HG03159 (cell line): ENCODE measurements at regions not wholly inside any gene's neighbourhood (a gene's known extent, or its start where the extent isn't known, plus 50 kb on each side); places are given as distances from the start of the nearest gene placed in this dataset.

Experiments
- ATAC-seq: cut with Tn5 transposase; IDR thresholded peaks from one replicate; pipeline ENCODE4 v1.9.1; 2021; ENCODE audit warnings: mild to moderate bottlenecking, moderate library complexity; ENCODE audit not compliant: unreplicated experiment

DNA sequence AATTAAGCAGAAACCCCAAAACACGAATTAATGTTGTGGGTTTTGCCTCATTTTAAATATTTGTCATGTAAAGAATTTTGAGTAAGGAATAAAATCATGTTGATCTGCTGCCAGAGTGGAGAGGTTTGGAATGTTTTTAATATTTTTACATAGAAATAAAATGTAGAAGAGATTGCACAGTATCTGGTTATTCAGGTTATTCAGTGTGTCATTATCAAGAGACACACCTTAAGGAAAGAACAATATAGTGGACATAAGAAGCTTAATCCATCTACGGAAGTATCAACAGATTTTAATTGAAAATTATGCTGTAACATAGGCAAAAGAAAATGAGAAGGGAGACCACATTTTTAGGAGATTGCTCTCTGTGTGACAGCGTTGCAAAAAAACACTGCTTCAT lies 410.4 kb downstream of the MED10 start:
- no peak for ATAC-seq

DNA sequence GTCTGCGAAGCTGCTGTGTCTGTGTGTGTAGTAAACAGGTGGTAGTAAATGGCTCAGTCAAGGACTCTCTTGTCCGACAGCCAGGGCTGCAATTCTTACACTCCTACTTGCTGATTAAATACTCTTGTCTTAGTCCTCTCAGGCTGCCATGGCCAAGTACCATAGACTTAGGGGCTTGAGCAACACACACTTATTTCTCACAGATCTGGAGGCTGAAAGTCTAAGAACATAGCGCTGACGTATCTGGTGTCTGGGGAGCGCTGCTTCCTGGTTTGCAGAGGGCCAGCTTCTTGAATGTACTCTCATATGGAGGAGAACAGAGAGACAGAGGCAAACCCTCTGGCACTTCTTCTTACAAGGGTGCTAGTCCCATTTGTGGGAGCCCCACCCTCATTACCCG lies 411.0 kb downstream of the MED10 start:
- no peak for ATAC-seq

DNA sequence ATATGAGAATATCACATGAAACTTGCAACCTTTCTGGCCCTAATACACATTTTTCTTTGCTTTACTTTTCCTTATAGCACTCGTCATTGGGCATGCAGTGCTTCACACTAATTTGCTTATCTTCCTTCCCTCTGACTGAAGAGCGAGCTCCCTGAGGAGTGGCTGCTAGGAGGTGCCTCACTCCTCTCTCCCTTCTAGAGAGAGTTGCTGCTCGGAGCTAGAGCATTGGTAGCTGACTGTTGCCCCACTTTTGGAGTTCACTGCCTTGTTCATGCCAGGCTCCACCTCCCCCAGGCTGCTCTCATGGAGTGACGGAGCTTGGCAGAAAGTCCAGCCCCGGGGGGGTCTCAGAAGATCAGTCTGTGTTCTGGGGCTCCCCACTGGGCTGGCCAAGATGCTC lies 413.2 kb downstream of the MED10 start:
- no peak for ATAC-seq

DNA sequence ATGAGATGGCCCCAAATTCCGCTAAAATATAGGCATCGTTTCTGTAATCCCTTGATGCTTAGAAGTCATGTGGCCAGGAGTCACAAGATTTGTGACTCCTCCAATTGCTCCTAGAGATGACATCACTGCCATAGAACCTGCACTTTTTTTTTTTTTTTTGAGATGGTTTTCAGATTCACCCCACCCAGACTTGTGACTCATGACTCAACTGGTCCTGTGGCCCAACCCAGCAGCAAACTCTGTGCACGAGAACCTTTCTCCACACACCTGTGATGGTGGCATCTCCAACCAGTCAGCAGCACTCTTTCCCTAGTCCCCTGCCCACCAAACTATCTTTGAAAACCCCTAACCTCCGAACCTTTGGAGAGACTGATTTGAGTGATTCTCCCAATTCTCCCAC lies 414.0 kb downstream of the MED10 start:
- ATAC-seq, result no peak

DNA sequence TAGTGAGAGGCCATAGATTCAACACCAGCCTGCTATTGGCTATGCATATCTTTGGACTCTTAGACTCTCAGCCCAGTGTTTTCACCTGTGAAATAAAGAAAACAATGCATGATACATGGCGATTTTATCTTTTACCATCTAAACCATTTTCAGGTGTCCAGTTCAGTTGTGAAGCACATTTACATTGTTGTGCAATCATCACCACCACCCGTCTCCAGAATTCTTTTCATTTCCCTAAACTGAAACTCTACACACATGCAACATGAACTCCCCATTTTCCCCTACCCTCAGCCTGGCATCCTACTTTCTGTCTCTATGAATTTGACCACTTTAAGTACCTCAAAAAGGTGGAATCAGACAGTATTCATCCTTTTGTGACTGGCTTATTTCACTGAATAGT lies 420.6 kb downstream of the MED10 start:
- ATAC-seq, result no peak

DNA sequence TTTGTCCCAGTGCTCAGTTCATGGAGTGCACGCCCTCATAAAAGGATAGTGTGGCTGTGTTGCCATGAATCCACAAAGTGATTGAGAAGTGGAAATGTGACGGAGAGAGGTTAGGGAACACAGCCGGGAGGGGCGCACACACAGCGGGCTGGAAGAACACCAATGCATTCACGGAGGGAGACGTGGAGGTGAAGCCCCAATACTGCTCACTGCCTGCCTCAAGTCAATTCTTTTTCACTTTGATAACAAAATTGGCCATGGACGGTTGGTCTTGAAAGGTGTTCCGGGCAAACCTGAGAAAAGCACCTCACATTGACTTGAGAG lies 424.1 kb downstream of the MED10 start:
- no peak for ATAC-seq

DNA sequence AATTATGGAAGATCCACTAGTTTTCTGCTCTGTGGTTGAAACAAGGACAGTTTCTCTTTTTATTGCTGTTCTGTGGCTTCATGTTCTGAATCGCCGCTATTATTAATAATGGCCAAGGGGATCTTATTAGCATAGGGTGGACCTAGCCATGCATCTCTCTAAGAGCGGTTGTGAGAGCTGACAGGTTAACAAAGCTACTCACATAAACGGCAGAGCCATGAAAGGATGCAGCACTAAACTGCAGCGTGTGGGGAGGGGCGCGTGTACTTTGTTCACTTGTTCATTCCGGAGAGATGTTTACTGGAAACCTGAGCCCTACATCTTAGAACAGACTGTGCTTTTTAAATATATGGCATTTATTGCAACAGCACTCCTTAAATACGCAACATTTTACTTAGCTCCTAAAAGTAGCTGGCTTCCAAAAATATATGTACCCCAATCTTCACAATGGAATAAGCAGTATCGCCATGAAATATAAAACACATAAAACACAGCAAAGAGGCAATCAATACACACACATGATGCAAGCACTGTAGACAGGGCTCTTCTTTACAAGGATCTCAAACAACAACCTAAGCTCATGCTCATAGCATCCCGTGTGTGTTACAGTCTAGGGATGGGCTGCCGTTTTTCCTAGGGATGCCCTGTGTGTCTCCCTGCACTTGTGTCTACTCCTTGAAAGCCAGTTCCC lies 424.6 kb downstream of the MED10 start:
- ATAC-seq, result no peak

DNA sequence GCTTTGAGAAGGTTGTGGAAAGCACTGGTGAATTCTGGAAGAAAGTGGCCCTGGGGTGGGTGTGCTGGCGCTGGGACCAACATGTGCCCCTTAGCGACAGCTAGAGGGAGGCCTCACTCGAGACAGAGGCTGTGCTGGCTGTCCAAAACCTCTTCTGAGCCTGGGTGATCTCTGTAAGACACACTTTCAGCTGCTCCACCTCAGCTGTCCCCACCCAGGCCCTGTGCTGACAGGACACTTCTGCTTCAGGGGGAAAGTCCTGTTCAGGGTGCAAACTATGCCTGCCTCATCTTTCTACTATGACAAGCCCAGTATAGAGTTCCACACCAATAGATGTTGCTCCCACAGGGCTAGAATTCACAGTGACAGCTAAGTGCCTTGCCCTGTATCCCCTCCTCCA lies 426.4 kb downstream of the MED10 start:
- ATAC-seq, result no peak

DNA sequence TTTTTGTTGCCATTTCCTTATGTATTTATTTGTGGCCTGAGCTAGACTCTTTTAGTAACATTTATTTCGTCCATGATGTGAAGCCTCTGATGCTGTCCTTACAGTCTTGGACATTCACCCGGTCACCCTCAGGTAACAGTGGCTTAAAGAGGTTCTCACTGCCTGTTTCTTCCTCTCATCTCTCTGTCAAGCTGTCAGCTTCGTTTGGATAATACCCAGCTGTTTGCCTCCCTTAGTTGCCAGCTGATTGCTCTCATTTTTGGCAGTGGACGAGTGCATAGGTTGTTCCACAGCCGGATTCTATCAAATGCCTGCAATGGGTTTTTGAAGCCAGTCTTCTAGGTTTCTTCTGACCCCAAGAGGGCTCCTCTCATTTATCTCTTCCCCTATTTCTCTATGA lies 427.7 kb downstream of the MED10 start:
- no peak for ATAC-seq

DNA sequence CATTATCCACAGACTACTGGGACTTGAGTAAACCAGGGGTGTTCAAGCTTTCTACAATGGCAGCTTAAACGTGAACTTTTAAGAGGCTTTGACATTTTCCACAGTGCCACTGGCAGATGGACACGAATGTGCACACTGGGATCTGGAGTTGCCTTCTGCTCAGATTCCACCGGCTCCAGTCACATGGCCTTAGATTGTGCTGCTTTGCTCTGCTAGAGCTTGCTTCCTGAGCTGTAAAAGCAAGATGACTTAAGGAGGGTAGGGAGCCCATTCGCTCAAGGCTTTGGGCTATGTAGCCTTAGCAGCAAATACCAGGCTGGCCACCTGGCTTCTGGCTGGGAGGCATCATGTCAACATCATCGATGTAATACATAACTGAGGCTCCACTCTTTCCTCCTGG lies 436.9 kb downstream of the MED10 start:
- no peak for ATAC-seq

DNA sequence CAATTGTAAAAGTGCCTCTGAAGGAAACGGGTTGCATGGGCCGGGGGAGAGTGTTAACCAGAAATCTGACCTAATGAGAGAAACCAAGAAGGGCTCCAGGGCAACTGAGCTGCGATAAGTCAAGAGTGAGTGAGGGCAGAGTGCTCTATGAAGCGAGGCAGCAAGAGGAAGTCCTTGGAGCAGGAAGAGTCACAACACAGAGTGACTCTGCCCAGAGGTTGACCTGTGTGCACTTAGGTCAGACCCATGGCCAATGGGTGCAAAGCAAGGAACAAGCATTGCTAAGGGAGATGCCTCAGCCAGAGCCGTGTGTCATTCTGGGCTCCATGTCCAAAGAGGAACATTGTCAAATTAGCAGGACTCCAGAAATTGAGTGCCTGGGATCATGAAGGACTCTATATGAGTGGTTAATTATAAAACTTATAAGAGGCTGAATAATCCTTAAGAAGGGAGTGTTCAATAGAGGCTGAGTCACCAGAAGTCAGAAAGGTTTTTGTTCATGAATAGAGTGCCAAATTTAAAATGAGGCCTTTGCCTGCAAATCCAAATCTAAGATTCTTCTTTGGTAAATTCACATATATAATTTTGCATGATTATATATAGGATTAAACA lies 438.5 kb downstream of the MED10 start:
- no peak for ATAC-seq

DNA sequence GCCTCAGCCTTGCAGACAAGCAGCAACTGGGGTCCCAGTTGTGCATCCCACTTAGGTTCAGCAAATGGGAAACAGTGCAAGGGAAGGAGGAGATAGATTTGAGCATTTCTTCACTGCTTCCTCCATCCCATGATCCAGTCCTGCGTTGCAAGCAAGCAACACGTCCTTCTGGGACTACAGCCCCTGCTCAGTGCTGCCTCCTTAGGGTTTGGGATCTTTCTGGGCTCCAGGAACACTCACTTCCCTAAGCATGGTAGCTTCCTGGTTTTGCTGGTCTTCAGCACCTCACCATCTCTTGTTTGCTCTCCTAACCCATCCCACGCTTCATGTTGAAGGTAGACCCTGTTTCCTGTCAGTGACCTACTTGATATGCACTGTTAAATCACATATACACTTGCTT lies 444.7 kb downstream of the MED10 start:
- no peak for ATAC-seq

DNA sequence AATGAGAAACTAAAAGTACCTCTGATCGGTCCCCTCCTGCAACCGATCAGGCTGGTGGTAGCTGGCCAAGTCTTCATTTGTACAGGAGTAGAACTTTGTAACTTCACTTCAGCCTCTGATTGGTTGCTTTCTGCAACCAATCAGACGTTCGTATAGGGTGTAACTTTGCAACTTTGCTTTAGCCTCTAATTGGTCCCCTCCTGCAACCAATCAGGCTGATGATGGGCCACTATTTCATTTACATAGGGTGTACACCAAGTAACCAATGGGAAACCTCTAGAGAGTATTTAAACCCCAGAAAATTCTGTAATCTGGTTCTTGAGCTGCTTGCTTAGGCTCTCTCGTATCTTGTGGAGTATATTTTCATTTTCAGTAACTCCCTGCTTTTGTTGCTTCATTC lies 445.5 kb downstream of the MED10 start:
- ATAC-seq, result no peak

DNA sequence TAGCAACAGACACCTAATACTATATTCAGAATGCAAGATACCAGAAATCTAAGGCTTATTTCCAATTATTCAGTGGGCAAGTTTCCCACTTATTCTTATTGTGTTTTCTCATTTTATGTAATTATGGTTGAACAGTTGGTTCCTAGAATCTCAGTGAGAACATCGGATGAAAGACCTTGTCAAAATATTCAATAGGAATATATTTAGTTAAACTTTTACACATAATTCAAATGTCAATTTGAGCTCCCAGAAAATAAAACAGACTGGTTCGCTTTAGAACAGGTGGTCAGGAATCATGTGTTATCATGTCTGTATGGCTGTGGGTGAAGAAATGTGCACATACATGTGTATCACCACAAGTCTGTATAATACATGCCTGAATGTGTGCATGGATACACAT lies 447.8 kb downstream of the MED10 start:
- no peak for ATAC-seq

DNA sequence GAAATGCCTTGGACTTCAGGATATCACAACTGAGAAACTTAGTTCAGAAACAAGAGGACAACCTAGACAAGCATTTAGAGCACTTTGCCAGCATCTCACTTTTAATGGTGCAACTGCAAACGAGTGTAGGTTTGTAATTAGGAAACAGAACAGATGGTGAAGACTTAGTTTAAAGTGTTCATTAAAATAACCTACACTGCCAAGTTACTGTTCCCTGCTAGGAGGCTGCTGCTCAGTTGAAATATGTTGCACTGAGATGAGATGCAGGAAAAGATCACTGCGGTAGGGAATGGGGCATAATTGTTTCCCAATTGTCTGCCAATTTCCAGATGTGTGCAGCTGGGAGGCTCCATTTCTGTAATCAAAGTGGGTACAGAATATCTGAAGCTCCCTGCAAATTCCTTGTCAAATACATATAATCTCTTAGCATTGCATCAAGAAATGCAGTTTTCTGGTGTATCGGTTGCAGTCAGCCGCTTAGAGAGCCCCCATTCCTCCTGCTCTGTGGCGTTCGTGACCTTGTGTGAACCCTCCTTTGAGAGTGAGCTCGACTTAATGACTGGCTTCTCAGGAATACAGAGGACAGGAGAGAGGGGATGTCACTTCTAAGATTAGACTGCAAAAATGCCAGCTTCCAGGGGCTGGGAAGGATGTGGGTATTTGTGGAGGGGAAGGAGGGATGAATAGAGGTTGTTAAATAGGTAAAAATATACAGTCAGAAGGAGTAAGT lies 448.9 kb downstream of the MED10 start:
- no peak for ATAC-seq

DNA sequence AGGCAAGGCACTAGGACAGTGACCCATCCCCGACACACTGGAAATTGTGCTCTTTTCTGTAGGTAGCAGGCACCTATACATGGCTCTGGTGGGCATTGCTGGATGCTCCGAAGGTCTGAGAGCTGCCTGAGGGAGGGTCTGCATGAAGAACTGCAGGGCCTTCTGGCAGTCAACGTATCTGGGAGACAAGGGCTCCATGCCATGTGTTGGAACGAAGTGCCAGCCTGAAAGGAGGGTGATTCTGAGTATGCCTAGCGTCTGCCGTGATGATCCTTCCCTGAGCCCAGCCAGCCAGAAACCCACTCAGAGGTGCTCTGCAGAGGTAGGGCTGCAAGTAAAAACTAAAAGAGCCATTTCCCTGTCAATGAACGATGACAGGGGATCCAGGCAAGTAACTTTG lies 453.2 kb downstream of the MED10 start:
- no peak for ATAC-seq

DNA sequence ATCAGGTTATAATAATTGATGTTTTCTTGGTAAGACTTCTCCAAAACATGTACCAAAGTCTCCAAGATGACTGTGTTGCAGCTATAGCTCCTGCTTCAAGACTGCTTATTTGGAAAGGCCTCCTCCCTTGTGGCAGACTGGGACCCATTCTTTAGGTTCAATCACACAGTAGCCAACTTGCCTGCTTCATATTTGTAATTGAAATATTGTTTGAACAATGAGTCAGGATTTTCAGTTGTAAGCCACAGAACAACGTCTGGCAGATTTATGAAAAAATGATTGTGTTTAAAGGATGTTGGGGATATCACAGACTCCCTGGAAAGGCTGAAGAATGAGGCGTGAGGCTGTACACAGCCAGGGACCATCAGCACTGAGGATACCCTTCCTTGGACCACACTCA lies 458.9 kb downstream of the MED10 start:
- no peak for ATAC-seq

DNA sequence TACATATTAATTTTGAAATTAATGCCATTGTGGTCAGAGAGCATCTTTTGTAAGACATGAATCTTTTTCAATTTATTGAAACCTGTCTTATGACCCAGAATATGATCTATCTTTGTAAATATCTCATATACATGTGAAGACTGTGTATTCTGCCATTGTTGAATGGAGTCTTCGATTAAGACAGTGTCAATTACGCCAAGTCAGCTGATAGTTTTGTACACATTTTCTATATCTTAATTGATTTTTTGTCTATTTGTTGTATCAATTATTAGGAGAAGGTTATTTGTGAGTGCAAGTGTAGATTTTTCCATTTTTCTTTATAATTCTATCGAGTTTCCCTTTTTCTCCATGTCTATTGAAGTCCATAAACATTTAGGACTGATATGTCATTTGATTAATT lies 471.6 kb downstream of the MED10 start:
- no peak for ATAC-seq

DNA sequence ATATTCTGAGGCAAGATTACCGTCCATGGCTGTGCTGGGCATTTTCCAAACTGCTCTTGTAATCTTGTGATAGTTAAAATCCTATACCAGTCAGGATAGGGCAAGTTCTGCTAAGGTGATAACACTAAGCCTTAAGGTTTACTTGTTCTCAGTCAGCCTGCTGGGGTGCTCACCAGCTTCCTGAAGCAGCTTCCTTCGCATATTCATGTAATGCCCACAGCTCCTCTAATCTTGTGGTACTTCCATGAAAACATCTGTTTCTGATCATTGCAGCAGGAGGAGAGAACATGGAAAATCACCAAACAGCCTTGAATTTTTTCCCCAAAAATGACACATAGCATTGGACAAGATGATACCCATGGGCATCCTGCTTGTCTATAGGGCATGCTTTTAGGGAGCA lies 473.2 kb downstream of the MED10 start:
- no peak for ATAC-seq

DNA sequence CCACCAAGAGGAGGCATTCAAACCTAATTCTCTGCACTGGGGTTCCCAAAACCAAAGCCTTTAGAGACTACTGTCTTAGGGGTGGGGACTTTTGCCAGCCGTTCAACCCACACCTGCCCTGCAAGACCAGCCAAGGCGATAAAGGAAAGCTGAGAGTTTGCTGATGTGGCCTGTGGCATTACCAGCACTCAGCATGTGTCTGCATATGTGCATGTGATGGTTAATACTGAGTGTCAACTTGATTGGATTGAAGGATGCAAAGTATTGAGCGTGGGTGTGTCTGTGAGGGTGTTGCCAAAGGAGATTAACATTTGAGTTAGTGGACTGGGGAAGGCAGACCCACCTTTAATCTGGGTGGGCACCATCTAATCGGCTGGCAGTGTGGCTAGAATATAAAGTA lies 474.2 kb downstream of the MED10 start:
- no peak for ATAC-seq

DNA sequence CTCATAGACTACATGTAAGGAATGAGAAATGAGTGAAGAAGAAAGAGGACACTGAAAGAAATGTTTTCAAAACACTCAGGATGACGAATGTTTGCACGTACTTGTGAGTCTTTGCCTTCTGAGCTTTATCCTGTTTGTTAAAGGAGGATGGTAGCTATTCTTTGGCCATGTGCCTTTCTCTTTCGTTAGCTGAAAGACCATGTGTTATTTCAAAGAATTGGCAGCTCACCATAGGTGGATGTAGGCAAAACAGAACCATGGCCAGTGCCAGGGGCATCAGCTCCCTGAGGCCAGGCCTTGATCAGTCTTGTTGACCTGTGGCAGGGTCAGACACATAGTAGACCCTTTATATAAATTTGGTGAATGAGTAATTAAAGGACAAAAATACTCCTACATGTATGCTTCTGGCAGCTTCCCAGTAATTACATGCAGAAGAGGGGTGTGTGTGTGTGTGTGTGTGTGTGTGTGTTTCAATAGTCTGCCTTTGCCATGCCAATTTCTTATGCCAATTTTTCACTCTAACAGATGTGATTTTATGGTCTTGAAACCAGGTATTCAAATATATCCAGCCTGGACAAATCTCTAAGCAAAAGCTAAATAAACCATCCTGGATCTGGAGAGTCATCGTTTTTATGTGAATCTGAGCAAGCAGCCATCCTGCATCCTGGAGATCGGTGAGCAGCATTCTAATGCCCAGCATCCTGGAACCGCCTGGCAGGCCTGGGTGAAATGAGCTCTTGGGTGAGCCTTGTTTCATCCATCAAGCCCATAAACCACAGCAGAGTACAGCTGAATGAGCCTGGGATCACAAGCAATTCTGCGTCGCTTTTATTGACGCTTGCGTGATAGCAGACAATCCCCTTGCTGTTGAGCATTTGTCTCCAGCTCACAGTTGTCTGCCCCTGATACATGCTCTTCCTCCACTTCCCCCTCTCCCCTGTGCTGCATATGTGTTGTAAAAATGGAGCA lies 475.4 kb downstream of the MED10 start:
- ATAC-seq, result no peak
